Liver (tissue), 2 donors: ENCODE measurements at regions not wholly inside any gene's neighbourhood (a gene's known extent, or its start where the extent isn't known, plus 50 kb on each side); places are given as distances from the start of the nearest gene placed in this dataset.

Experiments
- CTCF ChIP-seq: fragments of 150-350 bp; IDR thresholded peaks from 2 replicates; pipeline ENCODE4 v1.5.1; 2017; ENCODE audit warnings: improper control_type of control experiment, low read depth, low read length; ENCODE audit not compliant: missing input control
- FOXA1 ChIP-seq: IDR thresholded peaks from 2 replicates; pipeline ENCODE4 v1.6.1; 2016; ENCODE audit warnings: antibody characterized with exemption
- donor health status: healthy.

GRCh38 chr9:84212246-84212645 is 128.3 kb downstream of the SLC28A3 start:
- TF ChIP-seq CTCF: no peak
- no peak for TF ChIP-seq FOXA1
